Epithelial cell of proximal tubule (primary cell): ENCODE measurements at regions not wholly inside any gene's neighbourhood (a gene's known extent, or its start where the extent isn't known, plus 50 kb on each side); places are given as distances from the start of the nearest gene placed in this dataset.
A peak's percentile ranks its signal among the peaks of the same experiment; 100 is the strongest.

Experiments used
- DNase-seq: peaks from one replicate; pipeline ENCODE4 v3.0.0-alpha.2; 2011; ENCODE audit warnings: low read depth
- H3K4me3 ChIP-seq: 2 replicates; pipeline ENCODE4 v1.5.1; 2011; ENCODE audit warnings: low read depth, mild to moderate bottlenecking, low read length
- CTCF ChIP-seq: conservative IDR thresholded peaks from 2 replicates; pipeline ENCODE4 v1.5.1; 2012; ENCODE audit warnings: low read depth, mild to moderate bottlenecking, low read length

GRCh38 chr5:162209005-162209605, 141.5 kb downstream of the GABRG2 start:
- DNase-seq, result peak; percentile 3
- no peak overlapping the region for H3K4me3 ChIP-seq
- TF ChIP-seq CTCF, result peak; percentile 73

GRCh38 chr5:162214551-162214950, 147.0 kb downstream of the GABRG2 start:
- no peak overlapping the region for H3K4me3 ChIP-seq
- no peak for TF ChIP-seq CTCF
- no peak for DNase-seq

- no peak overlapping the region for H3K4me3 ChIP-seq
- no peak for TF ChIP-seq CTCF
- DNase-seq, result no peak
Measured at GRCh38 chr5:162217037-162217436, 149.5 kb downstream of the GABRG2 start.

GRCh38 chr5:162221910-162222309, 154.3 kb downstream of the GABRG2 start:
- DNase-seq, result no peak
- H3K4me3 ChIP-seq, result no peak overlapping the region
- peak; percentile 34 for TF ChIP-seq CTCF

- no peak overlapping the region for H3K4me3 ChIP-seq
- no peak for DNase-seq
- peak; percentile 40 for TF ChIP-seq CTCF
Measured at GRCh38 chr5:162227075-162227474, 159.5 kb downstream of the GABRG2 start.

GRCh38 chr5:162230348-162230747, 162.8 kb downstream of the GABRG2 start:
- H3K4me3 ChIP-seq, result no peak overlapping the region
- TF ChIP-seq CTCF, result no peak
- no peak for DNase-seq

- no peak for TF ChIP-seq CTCF
- no peak for DNase-seq
- H3K4me3 ChIP-seq, result no peak overlapping the region
Measured at GRCh38 chr5:162231522-162231921, 163.9 kb downstream of the GABRG2 start.
